HAP-1 (cell line): ENCODE measurements at regions not wholly inside any gene's neighbourhood (a gene's known extent, or its start where the extent isn't known, plus 50 kb on each side); places are given as distances from the start of the nearest gene placed in this dataset.

Experiments used
- DNase-seq, 2 experiments: peaks; one replicate each; pipeline ENCODE4 v3.0.0-alpha.2; 2016 to 2020; ENCODE audit warnings: low spot score in 2 of 2
- H3K27me3 ChIP-seq: fragments of 250-450 bp; sonication (Bioruptor Pico); 2 replicates; pipeline ENCODE4 v1.5.1; 2020; ENCODE audit warnings: low read depth, mild to moderate bottlenecking, moderate library complexity
- H3K36me3 ChIP-seq: fragments of 250-450 bp; sonication (Bioruptor Pico); replicated peaks from 2 replicates; pipeline ENCODE4 v1.5.1; 2020; ENCODE audit warnings: mild to moderate bottlenecking
- H3K4me1 ChIP-seq: fragments of 250-450 bp; sonication (Bioruptor Pico); 2 replicates; pipeline ENCODE4 v1.5.1; 2020; ENCODE audit warnings: mild to moderate bottlenecking
- H3K4me3 ChIP-seq: fragments of 250-450 bp; sonication (Bioruptor Pico); 2 replicates; pipeline ENCODE4 v1.5.1; 2020; ENCODE audit warnings: mild to moderate bottlenecking, moderate library complexity
- H3K9me3 ChIP-seq: fragments of 250-450 bp; sonication (Bioruptor Pico); 2 replicates; pipeline ENCODE4 v1.5.1; 2020; ENCODE audit warnings: mild to moderate bottlenecking, moderate library complexity
- in situ Hi-C: fragments of 300-500 bp; cut with MboI; formaldehyde crosslinking; loops from 3 replicates; pipeline ENCODE4 v1.14.3; 2020; ENCODE audit warnings: low sequenced_read_pairs, inconsistent platforms, mixed read lengths

DNA sequence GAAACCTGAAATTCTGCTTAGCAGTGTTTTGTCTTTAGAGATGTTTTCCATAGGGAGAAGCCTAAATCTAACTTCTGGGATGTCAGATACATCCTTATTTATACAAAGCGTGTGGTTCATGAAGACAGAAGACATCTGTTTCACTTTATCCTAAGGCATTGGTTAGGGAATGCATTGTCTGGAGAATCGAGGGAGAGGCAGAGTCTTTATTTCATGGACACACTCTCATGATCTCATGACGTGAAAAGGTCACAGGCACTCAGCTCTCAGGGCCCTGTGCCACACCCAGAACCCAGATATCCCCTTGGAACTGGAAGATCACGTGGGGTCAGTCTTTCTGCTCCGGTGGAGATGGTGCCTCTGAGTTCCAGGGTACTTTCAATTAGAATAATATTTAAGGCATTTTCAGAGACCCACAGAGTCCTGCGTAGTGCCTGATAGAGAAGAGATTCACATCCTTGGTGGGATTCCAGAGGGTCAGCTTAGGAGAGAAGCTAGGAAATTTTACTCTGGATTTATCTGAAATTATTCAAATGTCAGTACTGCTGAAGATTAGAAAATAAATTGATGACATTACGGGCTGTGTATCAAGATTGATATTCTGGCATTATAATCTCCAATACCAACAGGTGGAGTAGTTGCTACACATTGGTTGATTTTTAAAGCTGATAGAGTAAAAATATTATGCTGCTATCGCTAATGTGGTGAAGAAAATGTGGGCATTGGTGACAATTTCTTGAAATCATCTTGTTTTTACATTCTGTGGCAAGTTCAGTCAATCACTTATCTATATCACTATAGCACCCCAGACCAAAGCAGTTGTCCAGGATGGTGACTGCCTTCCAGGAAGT is 378.3 kb downstream of the MTRR start:
- DNase-seq = no peak
- H3K9me3 ChIP-seq = no peaks in the 10 kb centered on the region
- H3K36me3 ChIP-seq = no peaks in the 10 kb centered on the region
- H3K4me1 ChIP-seq = no peaks in the 10 kb centered on the region
- no peaks in the 10 kb centered on the region for H3K27me3 ChIP-seq
- no peak overlapping the region for H3K4me3 ChIP-seq
- in situ Hi-C loops = no loop called here

GRCh38 chr5:8253376-8253775 is 384.4 kb downstream of the MTRR start:
- no peak overlapping the region for H3K4me3 ChIP-seq
- DNase-seq = no peak
- no peaks in the 10 kb centered on the region for H3K27me3 ChIP-seq
- no peaks in the 10 kb centered on the region for H3K4me1 ChIP-seq
- in situ Hi-C loops = no loop called here
- no peaks in the 10 kb centered on the region for H3K36me3 ChIP-seq
- no peaks in the 10 kb centered on the region for H3K9me3 ChIP-seq

DNA sequence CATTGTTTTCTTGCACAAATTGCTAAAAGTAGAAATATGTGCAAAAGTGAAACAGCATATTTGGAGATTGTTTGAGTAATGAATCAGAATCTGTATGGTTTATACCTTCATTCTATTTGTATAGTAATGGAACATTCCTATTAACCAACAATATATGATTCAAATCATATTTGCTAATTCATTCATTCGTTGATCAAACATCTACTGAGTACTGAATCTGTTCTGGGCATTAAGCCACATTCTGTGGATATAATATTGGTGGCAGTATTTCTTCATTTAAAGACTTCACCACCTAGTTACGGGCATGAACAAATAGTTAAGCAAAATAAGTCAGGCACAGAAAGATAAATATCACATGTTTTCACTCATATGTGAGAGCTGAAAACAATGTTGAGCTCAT is 385.7 kb downstream of the MTRR start:
- DNase-seq = no peak
- H3K27me3 ChIP-seq = no peaks in the 10 kb centered on the region
- no peaks in the 10 kb centered on the region for H3K4me1 ChIP-seq
- H3K9me3 ChIP-seq = no peaks in the 10 kb centered on the region
- H3K4me3 ChIP-seq = no peak overlapping the region
- in situ Hi-C loops = no loop called here
- no peaks in the 10 kb centered on the region for H3K36me3 ChIP-seq

GRCh38 chr5:8258801-8259200 is 389.9 kb downstream of the MTRR start:
- Histone ChIP-seq H3K27me3 (no peaks in the 10 kb centered on the region), H3K4me1 (no peaks in the 10 kb centered on the region), H3K4me3 (no peak overlapping the region), H3K9me3 (0 out of 2 replicates have a peak, but pooled peaks cover 2% of the 10 kb centered on the region), H3K36me3 (no peaks in the 10 kb centered on the region)
- DNase-seq = no peak
- in situ Hi-C loops = no loop called here

DNA sequence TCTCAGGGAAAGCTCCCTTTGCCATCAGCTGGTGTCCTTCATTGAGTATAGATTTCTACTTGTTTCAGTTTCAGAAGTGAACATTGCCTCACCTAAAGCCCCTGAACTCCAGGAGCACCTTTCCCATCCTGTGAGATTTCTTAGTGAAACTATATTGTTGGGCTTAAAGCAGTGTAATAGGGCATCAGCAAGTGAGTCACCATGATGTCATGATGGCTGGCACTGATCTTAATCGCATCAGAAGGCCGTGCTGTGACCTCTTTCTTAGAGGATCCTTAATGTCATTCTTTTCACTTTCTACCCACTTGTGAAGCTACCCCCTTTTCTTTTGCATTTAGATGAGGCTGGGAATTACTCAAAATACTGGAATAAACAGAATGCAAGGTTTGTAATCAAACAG is 401.3 kb downstream of the MTRR start:
- H3K36me3 ChIP-seq = no peaks in the 10 kb centered on the region
- H3K9me3 ChIP-seq = peaks cover 3% of the 10 kb centered on the region; the same call in 1 of the 2 replicates
- no peaks in the 10 kb centered on the region for H3K4me1 ChIP-seq
- in situ Hi-C loops = no loop called here
- no peaks in the 10 kb centered on the region for H3K27me3 ChIP-seq
- no peak overlapping the region for H3K4me3 ChIP-seq
- DNase-seq = no peak

DNA sequence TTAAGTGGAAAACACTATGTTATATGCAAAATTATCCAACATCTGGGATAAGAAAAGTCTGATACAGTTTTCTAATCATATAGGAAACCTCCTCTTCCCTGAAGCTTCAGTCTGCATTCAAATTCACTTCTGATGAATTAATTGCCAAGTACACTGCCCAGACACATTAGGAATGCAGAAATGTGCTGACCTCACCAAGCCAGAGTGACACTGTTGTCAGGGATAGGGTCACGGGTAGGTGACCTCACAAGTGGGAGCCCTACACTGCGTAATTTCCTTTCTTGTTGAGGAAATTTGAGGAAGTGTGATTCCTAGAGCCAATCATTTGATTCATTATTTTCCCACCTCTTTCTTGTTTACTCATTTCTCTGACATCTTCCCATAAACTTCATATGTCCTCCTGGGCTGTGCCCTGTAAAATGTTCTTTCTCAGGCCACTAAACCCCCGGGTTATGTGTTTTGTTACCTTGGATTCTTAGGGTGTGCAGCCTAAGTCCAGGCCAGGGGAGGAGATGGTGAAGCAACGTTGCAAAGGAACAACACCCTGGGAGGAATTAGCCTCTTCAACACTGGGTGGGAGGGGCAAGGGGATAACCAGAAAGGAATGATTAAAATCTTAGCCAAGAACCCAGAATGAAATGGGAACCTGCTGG is 411.9 kb downstream of the MTRR start:
- no peaks in the 10 kb centered on the region for H3K9me3 ChIP-seq
- in situ Hi-C loops = no loop called here
- no peaks in the 10 kb centered on the region for H3K36me3 ChIP-seq
- DNase-seq = no peak
- no peaks in the 10 kb centered on the region for H3K4me1 ChIP-seq
- no peak overlapping the region for H3K4me3 ChIP-seq
- H3K27me3 ChIP-seq = no peaks in the 10 kb centered on the region

DNA sequence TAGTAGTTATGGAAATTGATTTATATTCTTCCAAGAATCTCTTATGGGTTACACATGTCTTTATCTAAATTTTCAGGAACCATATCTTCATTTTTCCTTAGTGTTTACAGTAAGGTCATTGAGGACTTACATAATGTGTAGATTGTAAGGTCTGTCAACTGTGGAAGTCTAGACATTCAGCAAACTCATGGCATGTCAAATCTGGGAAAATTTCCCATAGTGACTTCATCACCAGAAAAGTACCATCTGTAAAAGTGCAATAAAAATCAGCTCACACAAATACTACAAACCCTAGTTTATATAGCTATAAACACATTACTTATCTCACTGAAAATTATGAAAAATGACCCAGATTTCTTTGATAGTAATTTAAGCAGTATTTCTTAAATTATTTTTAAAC is 419.4 kb downstream of the MTRR start:
- H3K36me3 ChIP-seq = no peaks in the 10 kb centered on the region
- in situ Hi-C loops = no loop called here

DNA sequence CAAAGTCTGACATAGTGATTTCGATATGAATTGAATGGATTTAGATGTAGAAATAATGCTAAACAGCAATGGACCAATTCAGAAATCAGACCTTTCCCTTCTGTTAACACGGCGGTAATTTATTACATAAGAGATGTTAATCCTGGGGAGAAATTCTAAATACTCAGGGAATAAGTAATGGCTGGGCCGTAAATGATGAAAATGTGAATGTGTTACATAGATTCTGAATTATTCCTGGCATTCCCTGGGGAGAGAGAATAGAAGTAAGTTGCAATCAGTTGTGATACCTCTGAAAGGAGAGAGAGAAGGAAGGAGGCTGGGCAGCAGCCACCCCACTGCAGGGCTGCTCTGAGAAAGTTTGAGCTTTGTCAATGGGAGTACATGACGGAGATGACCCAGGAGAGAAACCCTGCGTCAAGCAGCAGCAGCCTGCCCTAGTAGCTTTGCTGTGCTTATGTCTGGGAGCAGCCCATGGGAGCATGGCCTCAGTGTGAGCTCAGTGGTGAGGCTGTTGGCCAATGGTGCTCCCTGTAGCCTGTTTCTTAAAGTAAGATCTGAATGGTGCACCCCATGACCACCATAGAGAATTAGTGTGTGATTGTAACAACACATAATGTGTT is 420.1 kb downstream of the MTRR start:
- H3K4me3 ChIP-seq = no peak overlapping the region
- no peaks in the 10 kb centered on the region for H3K4me1 ChIP-seq
- no peaks in the 10 kb centered on the region for H3K27me3 ChIP-seq
- DNase-seq = no peak
- H3K9me3 ChIP-seq = no peaks in the 10 kb centered on the region
- H3K36me3 ChIP-seq = no peaks in the 10 kb centered on the region
- in situ Hi-C loops = no loop called here

More for the DNA sequence above, 419.4 kb downstream of the MTRR start:
- no peak overlapping the region for H3K4me3 ChIP-seq
- DNase-seq = no peak
- H3K9me3 ChIP-seq = no peaks in the 10 kb centered on the region
- no peaks in the 10 kb centered on the region for H3K27me3 ChIP-seq
- no peaks in the 10 kb centered on the region for H3K4me1 ChIP-seq

DNA sequence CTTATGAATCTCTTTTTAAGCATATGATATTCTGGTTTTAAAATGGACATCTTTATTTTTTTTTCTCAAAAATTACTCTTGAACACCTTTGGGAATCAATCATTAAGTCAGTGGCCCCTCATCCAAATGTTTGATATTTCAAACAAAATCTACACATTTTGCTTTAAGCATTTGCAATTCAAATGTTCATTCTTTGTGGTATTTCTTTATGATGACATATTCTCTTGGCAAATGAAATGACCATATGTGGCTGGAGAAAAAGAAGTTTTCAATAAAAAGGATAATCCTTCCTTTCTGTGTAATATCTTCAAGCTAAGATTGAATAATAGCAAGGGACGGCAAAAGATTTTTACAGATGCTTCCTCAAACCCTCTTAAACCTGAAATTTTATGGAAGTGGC is 420.8 kb downstream of the MTRR start:
- DNase-seq = no peak
- H3K36me3 ChIP-seq = no peaks in the 10 kb centered on the region
- H3K4me1 ChIP-seq = no peaks in the 10 kb centered on the region
- in situ Hi-C loops = no loop called here
- H3K27me3 ChIP-seq = no peaks in the 10 kb centered on the region
- no peaks in the 10 kb centered on the region for H3K9me3 ChIP-seq
- H3K4me3 ChIP-seq = no peak overlapping the region

DNA sequence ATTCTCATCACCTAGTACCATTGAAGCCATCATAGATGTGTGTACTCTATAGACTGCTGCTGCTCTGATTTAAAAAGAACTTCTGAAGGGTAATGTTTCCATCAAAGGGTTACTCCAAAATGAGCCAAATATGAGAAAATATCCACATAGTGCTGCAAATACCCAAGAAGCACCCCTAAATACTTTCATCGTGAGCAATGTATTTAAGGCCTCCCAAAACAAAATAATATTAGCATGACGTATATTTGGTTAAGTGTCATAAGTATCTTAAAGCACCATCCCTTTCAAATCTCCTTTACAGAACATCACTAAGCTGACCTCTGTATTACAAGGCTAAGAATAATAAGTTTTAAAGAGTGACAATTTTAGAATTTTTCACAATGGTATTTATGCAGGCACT is 421.8 kb downstream of the MTRR start:
- no peak for DNase-seq
- Histone ChIP-seq H3K9me3 (no peaks in the 10 kb centered on the region), H3K4me1 (no peaks in the 10 kb centered on the region), H3K27me3 (no peaks in the 10 kb centered on the region), H3K36me3 (no peaks in the 10 kb centered on the region), H3K4me3 (no peak overlapping the region)
- in situ Hi-C loops = no loop called here

GRCh38 chr5:8291641-8292040 is 422.7 kb downstream of the MTRR start:
- no peaks in the 10 kb centered on the region for H3K4me1 ChIP-seq
- DNase-seq = no peak
- in situ Hi-C loops = no loop called here
- H3K9me3 ChIP-seq = no peaks in the 10 kb centered on the region
- H3K36me3 ChIP-seq = no peaks in the 10 kb centered on the region
- H3K4me3 ChIP-seq = no peak overlapping the region
- no peaks in the 10 kb centered on the region for H3K27me3 ChIP-seq

DNA sequence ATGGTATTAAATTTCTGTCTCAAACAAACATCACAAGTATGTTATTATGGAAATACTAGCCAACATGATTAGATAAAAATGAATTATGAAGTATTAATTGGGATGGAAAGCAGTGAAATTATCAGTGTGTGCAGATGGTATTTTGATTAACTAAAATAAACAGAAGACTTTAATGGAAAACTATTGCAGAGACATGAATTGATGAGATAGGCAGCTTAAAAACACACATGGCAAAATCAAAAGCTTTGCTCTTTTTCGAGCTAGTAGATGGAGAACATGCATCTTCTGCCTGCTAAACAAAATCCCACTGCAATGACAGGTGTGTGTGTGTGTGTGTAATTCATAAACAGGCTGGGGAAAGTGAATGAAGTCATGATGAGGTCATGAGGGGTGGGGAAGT is 426.2 kb downstream of the MTRR start:
- no peak for DNase-seq
- Histone ChIP-seq H3K27me3 (no peaks in the 10 kb centered on the region), H3K4me1 (no peaks in the 10 kb centered on the region), H3K4me3 (no peak overlapping the region), H3K36me3 (no peaks in the 10 kb centered on the region), H3K9me3 (no peaks in the 10 kb centered on the region)
- in situ Hi-C loops = no loop called here

GRCh38 chr5:8299716-8300115 is 430.8 kb downstream of the MTRR start:
- Histone ChIP-seq H3K4me3 (no peak overlapping the region), H3K9me3 (no peaks in the 10 kb centered on the region), H3K4me1 (no peaks in the 10 kb centered on the region), H3K27me3 (no peaks in the 10 kb centered on the region), H3K36me3 (no peaks in the 10 kb centered on the region)
- in situ Hi-C loops = no loop called here
- DNase-seq = no peak

DNA sequence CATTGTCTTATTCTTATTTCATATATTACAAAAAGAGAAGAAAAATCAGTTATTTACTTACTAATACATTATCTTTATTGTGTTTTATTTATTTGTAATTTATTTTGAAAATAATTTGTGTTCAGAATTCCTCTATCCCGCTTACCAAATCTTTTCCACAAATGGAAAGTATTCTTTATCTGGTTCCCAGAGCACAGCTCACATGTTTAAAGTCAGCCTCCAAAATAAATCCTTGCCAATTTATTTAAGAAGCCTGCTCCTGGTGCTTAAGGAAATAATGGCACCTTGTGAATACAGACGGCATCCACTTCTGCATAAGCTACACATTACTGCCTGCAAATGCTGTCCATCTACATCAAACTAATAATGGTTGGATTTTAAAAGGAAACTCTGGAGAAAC is 435.4 kb downstream of the MTRR start:
- Histone ChIP-seq H3K4me1 (no peaks in the 10 kb centered on the region), H3K4me3 (no peak overlapping the region), H3K27me3 (no peaks in the 10 kb centered on the region), H3K9me3 (no peaks in the 10 kb centered on the region), H3K36me3 (no peaks in the 10 kb centered on the region)
- in situ Hi-C loops = no loop called here
- DNase-seq = no peak
